GM23338 (cell line): ENCODE measurements at regions not wholly inside any gene's neighbourhood (a gene's known extent, or its start where the extent isn't known, plus 50 kb on each side); places are given as distances from the start of the nearest gene placed in this dataset.

Source experiments
- CTCF ChIP-seq, 2 experiments: fragments of 200-600 bp in 1 of 2; sonication (generic) in 1 of 2; conservative IDR thresholded peaks; 2 replicates each; pipeline versions ENCODE4 v1.5.1 to v1.6.1; 2016 to 2017; ENCODE audit warnings: antibody characterized with exemption in 2 of 2, low read depth in 2 of 2, mild to moderate bottlenecking in 2 of 2, moderate library complexity in 1 of 2
- ETS1 ChIP-seq: IDR thresholded peaks from 2 replicates; pipeline ENCODE4 v1.6.1; 2016; ENCODE audit warnings: antibody characterized with exemption
- EZH2 ChIP-seq: fragments of 200-600 bp; sonication (generic); IDR thresholded peaks from one replicate; pipeline ENCODE4 v1.8.0; 2017; ENCODE audit warnings: antibody characterized with exemption, mild to moderate bottlenecking, low read depth; ENCODE audit not compliant: unreplicated experiment
- EZH2phosphoT487 ChIP-seq: fragments of 200-600 bp; sonication (generic); IDR thresholded peaks from one replicate; pipeline ENCODE4 v1.8.1; 2018; ENCODE audit warnings: antibody characterized with exemption; ENCODE audit not compliant: unreplicated experiment
- POLR2AphosphoS5 ChIP-seq: IDR thresholded peaks from 2 replicates; pipeline ENCODE4 v1.6.1; 2016; ENCODE audit warnings: antibody characterized with exemption, low read depth

- no peak for TF ChIP-seq ETS1
- no peak for TF ChIP-seq CTCF (conservative IDR thresholded peaks at IDR 0.05; ENCODE audit: low read depth in 2 of 2)
- TF ChIP-seq POLR2AphosphoS5, result no peak
- TF ChIP-seq EZH2phosphoT487, result no peak
- no peak for TF ChIP-seq EZH2
These were observed 187.0 kb upstream of the FOXN3 start for GRCh38 chr14:89603938-89604480.
